Posterior vena cava (tissue), 2 donors: ENCODE measurements at regions not wholly inside any gene's neighbourhood (a gene's known extent, or its start where the extent isn't known, plus 50 kb on each side); places are given as distances from the start of the nearest gene placed in this dataset.
A peak's percentile ranks its signal among the peaks of the same experiment; 100 is the strongest.

Source experiments
- DNase-seq: peaks from one replicate; pipeline ENCODE4 v3.0.0-alpha.2; 2020; ENCODE audit warnings: low spot score
- intact Hi-C, 2 donors: fragments of 100-400 bp; cut with DNase I; formaldehyde crosslinking; loops; one replicate each; pipeline versions ENCODE4 v1.14.1 to v1.14.2; 2022 to 2023
- donor health status: DM: yes; HTN: yes; CAD: no.
- donor health status: DM: yes; HTN: yes; CAD: no.

- DNase-seq, result no peak
Measured at GRCh38 chr1:25090707-25091422, 141.4 kb downstream of the SYF2 start.

GRCh38 chr1:25089772-25090171, 142.5 kb downstream of the SYF2 start:
- DNase-seq, result no peak
- intact Hi-C loops, result loop anchor here in 1 of 2 donors (10.0 kb wide), 1 partner anchor 155 kb away; the partner anchor contains the start of gene RUNX3

More at GRCh38 chr1:25090707-25091422, 141.4 kb downstream of the SYF2 start:
- intact Hi-C loops, result loop anchor here in 1 of 2 donors (10.0 kb wide), 1 partner anchor 156 kb away; the partner anchor contains the start of gene RUNX3

- intact Hi-C loops, result no loop called here
- no peak for DNase-seq
Measured at GRCh38 chr1:25088946-25089345, 143.4 kb downstream of the SYF2 start.

- intact Hi-C loops, result no loop called here
- DNase-seq, result no peak
Measured at GRCh38 chr1:25088180-25088701, 144.1 kb downstream of the SYF2 start.

GRCh38 chr1:25086518-25087079, 145.7 kb downstream of the SYF2 start:
- intact Hi-C loops, result no loop called here
- DNase-seq, result no peak

- intact Hi-C loops, result no loop called here
- no peak for DNase-seq
Measured at GRCh38 chr1:25084407-25084806, 147.9 kb downstream of the SYF2 start.

GRCh38 chr1:25083481-25084345, 148.6 kb downstream of the SYF2 start:
- DNase-seq, result peak; percentile 67
- intact Hi-C loops, result no loop called here

GRCh38 chr1:25082995-25083394, 149.3 kb downstream of the SYF2 start:
- intact Hi-C loops, result no loop called here
- peak; percentile 43 for DNase-seq

GRCh38 chr1:25082216-25082899, 149.9 kb downstream of the SYF2 start:
- intact Hi-C loops, result no loop called here
- DNase-seq, result peak; percentile 74

GRCh38 chr1:25081496-25081895, 150.8 kb downstream of the SYF2 start:
- DNase-seq, result peak; percentile 19
- intact Hi-C loops, result no loop called here

- intact Hi-C loops, result no loop called here
- DNase-seq, result peak; percentile 46
Measured at GRCh38 chr1:25080294-25081209, 150.5 kb upstream of the RUNX3 start.

GRCh38 chr1:25079048-25079447, 149.0 kb upstream of the RUNX3 start:
- intact Hi-C loops, result no loop called here
- no peak for DNase-seq

GRCh38 chr1:25074351-25075227, 144.5 kb upstream of the RUNX3 start:
- DNase-seq, result peak; percentile 60
- intact Hi-C loops, result no loop called here

GRCh38 chr1:25073640-25074270, 143.7 kb upstream of the RUNX3 start:
- peak; percentile 64 for DNase-seq
- intact Hi-C loops, result no loop called here

GRCh38 chr1:25072461-25072860, 142.4 kb upstream of the RUNX3 start:
- DNase-seq, result peak; percentile 75
- intact Hi-C loops, result no loop called here

- intact Hi-C loops, result no loop called here
- DNase-seq, result peak; percentile 24
Measured at GRCh38 chr1:25068829-25069228, 138.8 kb upstream of the RUNX3 start.

GRCh38 chr1:25068316-25068715, 138.2 kb upstream of the RUNX3 start:
- DNase-seq, result peak; percentile 71
- intact Hi-C loops, result no loop called here
